ENCODE measurements at regions not wholly inside any gene's neighbourhood (a gene's known extent, or its start where the extent isn't known, plus 50 kb on each side); places are given as distances from the start of the nearest gene placed in this dataset.
A peak's percentile ranks its signal among the peaks of the same experiment; 100 is the strongest.

GRCh38 chr9:73080110-73080694 lies 71.5 kb upstream of the ANXA1 start:
- Mint-ChIP-seq H3K9me3 (no peaks in the 10 kb centered on the region), H3K4me1 (peaks cover 33% of the 10 kb centered on the region), H3K27ac (peak overlapping the region; percentile 90), H3K4me3 (no peak overlapping the region; the same call in 1 of the 2 replicates), H3K27me3 (ENCODE audit: low read depth) (no peaks in the 10 kb centered on the region), H3K36me3 (no peaks in the 10 kb centered on the region)
- ATAC-seq = peak; percentile 89
- DNase-seq (ENCODE audit: low spot score) = peak; percentile 27
- no peak for TF ChIP-seq E2F4 (CRISPR knock-in tag; IDR thresholded peaks at IDR 0.05; ENCODE audit: borderline replicate concordance, low read depth)
- no peak for TF ChIP-seq MAX (CRISPR knock-in tag; IDR thresholded peaks at IDR 0.05)
- no peak for TF ChIP-seq PRRX2 (CRISPR knock-in tag; IDR thresholded peaks at IDR 0.05)
- TF ChIP-seq CBFB (CRISPR knock-in tag; IDR thresholded peaks at IDR 0.05; ENCODE audit: low read depth) = no peak
- no peak for TF ChIP-seq NFE2L1 (CRISPR knock-in tag; IDR thresholded peaks at IDR 0.05)
- no peak for TF ChIP-seq TCF7 (CRISPR knock-in tag; IDR thresholded peaks at IDR 0.05; ENCODE audit: low read depth)
- TF ChIP-seq ATF1 (CRISPR knock-in tag; IDR thresholded peaks at IDR 0.05) = no peak
- no peak for TF ChIP-seq STAT6 (CRISPR knock-in tag; conservative IDR thresholded peaks at IDR 0.05; ENCODE audit: low read depth)
- TF ChIP-seq CREM (CRISPR knock-in tag; IDR thresholded peaks at IDR 0.05) = no peak
- POLR2A ChIA-PET = no interaction called here
- CTCF ChIA-PET = interaction anchor here (1.0 to 2.5 kb wide), 6 partner anchors 40 to 236 kb away, joined by 3 to 14 read pairs (median 5); no protein-coding TSS in a partner anchor

- POLR2A ChIA-PET = no interaction called here
- CTCF ChIA-PET = interaction anchor here (0.8 to 2.5 kb wide), 7 partner anchors 10 to 222 kb away, joined by 3 to 14 read pairs (median 6); no protein-coding TSS in a partner anchor
- no peaks in the 10 kb centered on the region for H3K27me3 Mint-ChIP-seq (ENCODE audit: low read depth)
- no peaks in the 10 kb centered on the region for H3K9me3 Mint-ChIP-seq
- H3K27ac Mint-ChIP-seq = no peak overlapping the region; the same call in 1 of the 2 replicates
- DNase-seq (ENCODE audit: low spot score) (no peak), ATAC-seq (peak; percentile 43; the same call in 1 of the 2 replicates)
- no peaks in the 10 kb centered on the region for H3K36me3 Mint-ChIP-seq
- H3K4me1 Mint-ChIP-seq = peaks cover 33% of the 10 kb centered on the region
- H3K4me3 Mint-ChIP-seq = no peak overlapping the region
- TF ChIP-seq ELF4 (CRISPR knock-in tag; IDR thresholded peaks at IDR 0.05; ENCODE audit: low read depth) (no peak), ZNF416 (CRISPR knock-in tag; IDR thresholded peaks at IDR 0.05) (no peak), HMGXB4 (CRISPR knock-in tag; IDR thresholded peaks at IDR 0.05) (no peak), AFF4 (CRISPR knock-in tag; IDR thresholded peaks at IDR 0.05; ENCODE audit: borderline replicate concordance) (no peak), MAX (CRISPR knock-in tag; IDR thresholded peaks at IDR 0.05) (no peak), ERG (CRISPR knock-in tag; IDR thresholded peaks at IDR 0.05) (no peak), GABPB1 (CRISPR knock-in tag; IDR thresholded peaks at IDR 0.05) (no peak), CBFB (CRISPR knock-in tag; IDR thresholded peaks at IDR 0.05; ENCODE audit: low read depth) (no peak), E2F1 (CRISPR knock-in tag; IDR thresholded peaks at IDR 0.05) (no peak), CDX4 (CRISPR knock-in tag; IDR thresholded peaks at IDR 0.05; ENCODE audit: borderline replicate concordance) (no peak), ZNF512 (CRISPR knock-in tag; IDR thresholded peaks at IDR 0.05; ENCODE audit: borderline replicate concordance) (no peak)
Measured at GRCh38 chr9:73079326-73079725, 72.3 kb upstream of the ANXA1 start.

Measured in WTC11 (cell line).